ENCODE measurements at regions not wholly inside any gene's neighbourhood (a gene's known extent, or its start where the extent isn't known, plus 50 kb on each side); places are given as distances from the start of the nearest gene placed in this dataset.

DNA sequence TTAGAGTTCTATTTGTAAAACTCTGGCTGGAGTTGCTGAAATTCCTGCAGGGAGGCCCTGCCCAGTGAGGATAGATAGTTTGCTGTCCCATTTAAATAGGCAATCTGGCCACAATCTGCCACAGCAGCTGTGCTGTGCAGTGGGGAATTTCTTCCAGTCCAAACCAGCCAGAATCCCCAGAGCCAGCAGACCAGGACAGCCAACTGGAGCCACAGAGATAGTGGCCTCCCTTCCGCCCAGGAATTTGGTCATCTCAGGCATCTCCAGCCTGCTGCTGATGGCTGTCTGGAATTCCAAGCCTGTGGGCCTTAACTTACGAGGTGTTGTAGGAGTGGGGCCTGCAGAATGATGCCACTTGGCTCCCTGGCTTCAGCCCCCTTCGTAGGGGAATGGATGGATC, 643.4 kb downstream of the DNAJB9 start:
- H3K9me3 ChIP-seq (replicated peaks in 1 of 2; ENCODE audit: control insufficient read depth in 1 of 2, insufficient read depth in 1 of 2, low read length in 2 of 2): peaks cover 12 to 18% of the 10 kb centered on the region in 2 donors
- WGBS (ENCODE audit: insufficient coverage): 74% methylated on average over 2 of the region's 3 CpGs
- no peak overlapping the region for H3K9ac ChIP-seq (ENCODE audit: insufficient read depth, low read length, poor library complexity, severe bottlenecking)
- H3K36me3 Mint-ChIP-seq: no peaks in the 10 kb centered on the region
- intact Hi-C loops (cut with micrococcal nuclease): no loop called here
- no peaks in the 10 kb centered on the region for H3K4me1 ChIP-seq (ENCODE audit: control insufficient read depth in 1 of 2, insufficient read depth in 2 of 2, low read length in 2 of 2)
- no peak overlapping the region for H3K27ac ChIP-seq (ENCODE audit: low read depth in 1 of 2, low read length in 2 of 2)
- no peak overlapping the region for H3K4me3 ChIP-seq (replicated peaks in 1 of 3; ENCODE audit: low read depth in 2 of 3, low read length in 3 of 3)
- H3K36me3 ChIP-seq (replicated peaks in 1 of 2; ENCODE audit: control insufficient read depth in 1 of 2, insufficient read depth in 2 of 2, low read length in 2 of 2): no peaks in the 10 kb centered on the region
- H3K27ac Mint-ChIP-seq: no peak overlapping the region
- no peak overlapping the region for H3K4me2 ChIP-seq (replicated peaks; ENCODE audit: extremely low read depth, low read length, poor library complexity, severe bottlenecking)
- DNase-seq: no peak
- H2AFZ ChIP-seq (ENCODE audit: insufficient read depth, low read depth, low read length, poor library complexity, severe bottlenecking): no peak overlapping the region
- no peaks in the 10 kb centered on the region for H3K4me1 Mint-ChIP-seq
- H3K27me3 Mint-ChIP-seq (ENCODE audit: low read depth in 3 of 3): no peaks in the 10 kb centered on the region
- peaks cover 3 to 22% (median 12%) of the 10 kb centered on the region in 7 donors for H3K9me3 Mint-ChIP-seq
- TF ChIP-seq, protein P1, sequence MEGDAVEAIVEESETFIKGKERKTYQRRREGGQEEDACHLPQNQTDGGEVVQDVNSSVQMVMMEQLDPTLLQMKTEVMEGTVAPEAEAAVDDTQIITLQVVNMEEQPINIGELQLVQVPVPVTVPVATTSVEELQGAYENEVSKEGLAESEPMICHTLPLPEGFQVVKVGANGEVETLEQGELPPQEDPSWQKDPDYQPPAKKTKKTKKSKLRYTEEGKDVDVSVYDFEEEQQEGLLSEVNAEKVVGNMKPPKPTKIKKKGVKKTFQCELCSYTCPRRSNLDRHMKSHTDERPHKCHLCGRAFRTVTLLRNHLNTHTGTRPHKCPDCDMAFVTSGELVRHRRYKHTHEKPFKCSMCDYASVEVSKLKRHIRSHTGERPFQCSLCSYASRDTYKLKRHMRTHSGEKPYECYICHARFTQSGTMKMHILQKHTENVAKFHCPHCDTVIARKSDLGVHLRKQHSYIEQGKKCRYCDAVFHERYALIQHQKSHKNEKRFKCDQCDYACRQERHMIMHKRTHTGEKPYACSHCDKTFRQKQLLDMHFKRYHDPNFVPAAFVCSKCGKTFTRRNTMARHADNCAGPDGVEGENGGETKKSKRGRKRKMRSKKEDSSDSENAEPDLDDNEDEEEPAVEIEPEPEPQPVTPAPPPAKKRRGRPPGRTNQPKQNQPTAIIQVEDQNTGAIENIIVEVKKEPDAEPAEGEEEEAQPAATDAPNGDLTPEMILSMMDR (IDR thresholded peaks at IDR 0.05): no peak
- H3K4me3 Mint-ChIP-seq: no peak overlapping the region
- no peaks in the 10 kb centered on the region for H4K20me1 ChIP-seq (ENCODE audit: insufficient read depth, low read length)
- H3K27me3 ChIP-seq (ENCODE audit: control insufficient read depth in 2 of 2, insufficient read depth in 2 of 2, low read length in 2 of 2): no peaks in the 10 kb centered on the region
- H3K79me2 ChIP-seq (ENCODE audit: insufficient read depth, low read length): no peaks in the 10 kb centered on the region

DNA sequence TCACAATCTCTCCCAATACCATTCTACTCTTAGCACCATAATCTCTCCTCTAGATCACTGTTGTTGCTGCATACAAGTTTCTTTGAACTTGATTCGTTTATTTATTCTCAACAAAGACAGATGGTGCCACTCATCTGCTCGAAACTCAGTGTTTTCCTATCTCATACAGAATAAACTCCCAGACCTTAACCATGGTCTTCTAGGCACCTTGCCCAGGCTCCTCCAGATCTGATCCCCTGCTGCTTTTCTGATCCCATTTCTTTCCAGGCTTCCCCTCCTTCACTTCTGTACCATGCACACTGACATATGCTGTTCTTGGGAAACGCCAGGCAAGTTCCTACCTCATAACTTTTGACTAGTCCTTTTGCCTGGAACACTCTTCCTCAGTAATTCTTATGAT, 645.7 kb downstream of the DNAJB9 start:
- Mint-ChIP-seq H3K27me3 (ENCODE audit: low read depth in 3 of 3) (no peaks in the 10 kb centered on the region), H3K36me3 (no peaks in the 10 kb centered on the region), H3K4me1 (no peaks in the 10 kb centered on the region), H3K9me3 (peaks cover 3 to 25% (median 13%) of the 10 kb centered on the region in 7 donors), H3K27ac (no peak overlapping the region), H3K4me3 (no peak overlapping the region)
- H2AFZ ChIP-seq (ENCODE audit: insufficient read depth, low read depth, low read length, poor library complexity, severe bottlenecking): no peak overlapping the region
- H3K9ac ChIP-seq (ENCODE audit: insufficient read depth, low read length, poor library complexity, severe bottlenecking): no peak overlapping the region
- no peak overlapping the region for H3K27ac ChIP-seq (ENCODE audit: low read depth in 1 of 2, low read length in 2 of 2)
- no peaks in the 10 kb centered on the region for H3K79me2 ChIP-seq (ENCODE audit: insufficient read depth, low read length)
- no peaks in the 10 kb centered on the region for H4K20me1 ChIP-seq (ENCODE audit: insufficient read depth, low read length)
- peaks cover 12 to 18% of the 10 kb centered on the region in 2 donors for H3K9me3 ChIP-seq (replicated peaks in 1 of 2; ENCODE audit: control insufficient read depth in 1 of 2, insufficient read depth in 1 of 2, low read length in 2 of 2)
- no peaks in the 10 kb centered on the region for H3K27me3 ChIP-seq (ENCODE audit: control insufficient read depth in 2 of 2, insufficient read depth in 2 of 2, low read length in 2 of 2)
- intact Hi-C loops (cut with micrococcal nuclease): no loop called here
- WGBS (ENCODE audit: insufficient coverage): 62% methylated on average over 2 of the region's 3 CpGs
- TF ChIP-seq, protein P1 (IDR thresholded peaks at IDR 0.05): no peak
- no peak overlapping the region for H3K4me2 ChIP-seq (replicated peaks; ENCODE audit: extremely low read depth, low read length, poor library complexity, severe bottlenecking)
- no peak for DNase-seq
- no peaks in the 10 kb centered on the region for H3K4me1 ChIP-seq (ENCODE audit: control insufficient read depth in 1 of 2, insufficient read depth in 2 of 2, low read length in 2 of 2)
- no peaks in the 10 kb centered on the region for H3K36me3 ChIP-seq (replicated peaks in 1 of 2; ENCODE audit: control insufficient read depth in 1 of 2, insufficient read depth in 2 of 2, low read length in 2 of 2)
- no peak overlapping the region for H3K4me3 ChIP-seq (replicated peaks in 1 of 3; ENCODE audit: low read depth in 2 of 3, low read length in 3 of 3)
